NOMO-1 (cell line): ENCODE measurements at regions not wholly inside any gene's neighbourhood (a gene's known extent, or its start where the extent isn't known, plus 50 kb on each side); places are given as distances from the start of the nearest gene placed in this dataset.
"Not testable (repeated sequence)": the region's sequence is repeated elsewhere in the genome, so short reads cannot be mapped to it uniquely, and the experiment has no call there.

Experiments used
- DNase-seq, 2 experiments: peaks; one replicate each; lab custom pipeline; 2025; ENCODE audit not compliant: unreplicated experiment in 2 of 2; lab: John Stamatoyannopoulos, UW

GRCh38 chr17:33560165-33560564 is 267.1 kb upstream of the ASIC2 start:
- DNase-seq, result no peak

- no peak for DNase-seq
These were observed 267.8 kb upstream of the ASIC2 start for GRCh38 chr17:33560871-33561270.

GRCh38 chr17:33561569-33562334 is 268.7 kb upstream of the ASIC2 start:
- DNase-seq, result no peak

GRCh38 chr17:33562792-33563191 is 269.7 kb upstream of the ASIC2 start:
- no peak for DNase-seq

GRCh38 chr17:33564146-33564545 is 271.1 kb upstream of the ASIC2 start:
- DNase-seq, result no peak

- no peak for DNase-seq
These were observed 274.1 kb upstream of the ASIC2 start for GRCh38 chr17:33567223-33567622.

GRCh38 chr17:33572615-33573014 is 279.5 kb upstream of the ASIC2 start:
- DNase-seq, result no peak

- DNase-seq, result no peak
These were observed 281.9 kb upstream of the ASIC2 start for GRCh38 chr17:33574942-33575445.

GRCh38 chr17:33579740-33580139 is 286.6 kb upstream of the ASIC2 start:
- not testable (repeated sequence) for DNase-seq

GRCh38 chr17:33580215-33580614 is 287.1 kb upstream of the ASIC2 start:
- no peak for DNase-seq

GRCh38 chr17:33582661-33583060 is 289.6 kb upstream of the ASIC2 start:
- no peak for DNase-seq

- no peak for DNase-seq
These were observed 290.7 kb upstream of the ASIC2 start for GRCh38 chr17:33583518-33584417.

- no peak for DNase-seq
These were observed 300.9 kb upstream of the ASIC2 start for GRCh38 chr17:33593991-33594390.

- DNase-seq, result no peak
These were observed 302.7 kb upstream of the ASIC2 start for GRCh38 chr17:33595828-33596227.

GRCh38 chr17:33596899-33597298 is 303.8 kb upstream of the ASIC2 start:
- DNase-seq, result no peak

GRCh38 chr17:33598797-33599196 is 305.7 kb upstream of the ASIC2 start:
- DNase-seq, result no peak

GRCh38 chr17:33602981-33603380 is 309.9 kb upstream of the ASIC2 start:
- DNase-seq, result no peak

- DNase-seq, result no peak
These were observed 310.7 kb upstream of the ASIC2 start for GRCh38 chr17:33603789-33604188.

- no peak for DNase-seq
These were observed 318.4 kb upstream of the ASIC2 start for GRCh38 chr17:33611532-33611931.

- DNase-seq, result no peak
These were observed 322.8 kb upstream of the ASIC2 start for GRCh38 chr17:33615861-33616260.

- DNase-seq, result no peak
These were observed 330.7 kb upstream of the ASIC2 start for GRCh38 chr17:33623841-33624240.
